ENCODE measurements at regions not wholly inside any gene's neighbourhood (a gene's known extent, or its start where the extent isn't known, plus 50 kb on each side); places are given as distances from the start of the nearest gene placed in this dataset.

DNA sequence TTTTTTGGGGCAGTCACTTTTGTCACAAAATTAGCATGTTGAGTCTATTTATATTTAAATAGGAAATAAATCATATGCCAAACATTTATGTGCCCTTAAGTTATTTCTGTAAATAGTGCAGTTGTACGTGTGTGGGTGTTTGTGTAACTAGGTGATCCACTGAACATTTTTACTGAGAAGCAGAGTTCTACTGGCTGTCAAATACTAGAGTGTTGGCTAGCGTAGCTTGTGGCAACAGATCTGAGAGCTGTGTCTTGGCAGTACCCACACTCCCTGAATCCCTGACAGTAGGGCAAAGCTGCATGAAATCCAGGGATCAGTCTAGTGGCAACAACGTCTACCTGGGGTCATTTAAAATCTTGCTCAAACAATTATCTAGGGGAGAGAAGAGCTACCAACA lies 273.1 kb upstream of the SLC8A1 start:
- TF ChIP-seq POLR2AphosphoS5 (IDR thresholded peaks at IDR 0.05; ENCODE audit: low read depth, low read length) (no peak), TAF1 (IDR thresholded peaks at IDR 0.05; ENCODE audit: borderline replicate concordance, insufficient read depth, low read length) (no peak), FOXP2 (optimal IDR thresholded peaks at IDR 0.05; ENCODE audit: borderline replicate concordance, extremely low read depth, extremely low read length, insufficient read depth) (no peak), SIN3A (IDR thresholded peaks at IDR 0.05; ENCODE audit: borderline replicate concordance, insufficient read depth, low read length) (no peak)
- TF ChIP-seq, protein P1, sequence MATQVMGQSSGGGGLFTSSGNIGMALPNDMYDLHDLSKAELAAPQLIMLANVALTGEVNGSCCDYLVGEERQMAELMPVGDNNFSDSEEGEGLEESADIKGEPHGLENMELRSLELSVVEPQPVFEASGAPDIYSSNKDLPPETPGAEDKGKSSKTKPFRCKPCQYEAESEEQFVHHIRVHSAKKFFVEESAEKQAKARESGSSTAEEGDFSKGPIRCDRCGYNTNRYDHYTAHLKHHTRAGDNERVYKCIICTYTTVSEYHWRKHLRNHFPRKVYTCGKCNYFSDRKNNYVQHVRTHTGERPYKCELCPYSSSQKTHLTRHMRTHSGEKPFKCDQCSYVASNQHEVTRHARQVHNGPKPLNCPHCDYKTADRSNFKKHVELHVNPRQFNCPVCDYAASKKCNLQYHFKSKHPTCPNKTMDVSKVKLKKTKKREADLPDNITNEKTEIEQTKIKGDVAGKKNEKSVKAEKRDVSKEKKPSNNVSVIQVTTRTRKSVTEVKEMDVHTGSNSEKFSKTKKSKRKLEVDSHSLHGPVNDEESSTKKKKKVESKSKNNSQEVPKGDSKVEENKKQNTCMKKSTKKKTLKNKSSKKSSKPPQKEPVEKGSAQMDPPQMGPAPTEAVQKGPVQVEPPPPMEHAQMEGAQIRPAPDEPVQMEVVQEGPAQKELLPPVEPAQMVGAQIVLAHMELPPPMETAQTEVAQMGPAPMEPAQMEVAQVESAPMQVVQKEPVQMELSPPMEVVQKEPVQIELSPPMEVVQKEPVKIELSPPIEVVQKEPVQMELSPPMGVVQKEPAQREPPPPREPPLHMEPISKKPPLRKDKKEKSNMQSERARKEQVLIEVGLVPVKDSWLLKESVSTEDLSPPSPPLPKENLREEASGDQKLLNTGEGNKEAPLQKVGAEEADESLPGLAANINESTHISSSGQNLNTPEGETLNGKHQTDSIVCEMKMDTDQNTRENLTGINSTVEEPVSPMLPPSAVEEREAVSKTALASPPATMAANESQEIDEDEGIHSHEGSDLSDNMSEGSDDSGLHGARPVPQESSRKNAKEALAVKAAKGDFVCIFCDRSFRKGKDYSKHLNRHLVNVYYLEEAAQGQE (IDR thresholded peaks at IDR 0.05; ENCODE audit: insufficient read depth in 1 of 2, low read depth in 2 of 2, low read length in 2 of 2), result no peak
